Fibroblast of pulmonary artery (primary cell): ENCODE measurements at regions not wholly inside any gene's neighbourhood (a gene's known extent, or its start where the extent isn't known, plus 50 kb on each side); places are given as distances from the start of the nearest gene placed in this dataset.
A peak's percentile ranks its signal among the peaks of the same experiment; 100 is the strongest.

Experiments used
- DNase-seq: peaks from one replicate; pipeline ENCODE4 v3.0.0-alpha.2; 2010; ENCODE audit warnings: low read depth
- H3K4me3 ChIP-seq: replicated peaks from 2 replicates; pipeline ENCODE4 v1.5.1; 2011; ENCODE audit warnings: low read depth, mild to moderate bottlenecking, control low read depth, low read length, moderate library complexity
- TF ChIP-seq, protein P1 (sequence below): IDR thresholded peaks from 2 replicates; pipeline ENCODE4 v1.5.1; 2011; ENCODE audit warnings: mild to moderate bottlenecking, control low read depth, low read length, inconsistent platforms; ENCODE audit errors: missing control alignments

DNA sequence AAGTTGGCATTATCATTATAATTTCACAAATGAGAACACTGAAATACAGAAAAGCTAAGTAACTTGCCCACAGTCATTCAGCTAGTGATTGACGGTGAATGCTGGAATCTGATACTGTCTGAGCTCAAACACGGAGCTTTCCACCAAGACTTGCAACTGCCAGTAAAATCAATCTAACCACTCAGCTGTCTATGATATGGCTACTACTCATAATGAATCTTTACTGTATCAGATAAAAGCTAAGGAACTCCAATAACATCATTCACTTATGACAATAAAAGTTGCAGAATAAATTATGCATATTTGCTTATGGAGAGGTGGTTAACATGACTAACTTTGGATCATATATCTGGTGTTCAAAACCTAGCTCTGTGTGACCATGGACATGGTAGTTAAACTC is 279.4 kb upstream of the NXPH2 start:
- TF ChIP-seq, protein P1, sequence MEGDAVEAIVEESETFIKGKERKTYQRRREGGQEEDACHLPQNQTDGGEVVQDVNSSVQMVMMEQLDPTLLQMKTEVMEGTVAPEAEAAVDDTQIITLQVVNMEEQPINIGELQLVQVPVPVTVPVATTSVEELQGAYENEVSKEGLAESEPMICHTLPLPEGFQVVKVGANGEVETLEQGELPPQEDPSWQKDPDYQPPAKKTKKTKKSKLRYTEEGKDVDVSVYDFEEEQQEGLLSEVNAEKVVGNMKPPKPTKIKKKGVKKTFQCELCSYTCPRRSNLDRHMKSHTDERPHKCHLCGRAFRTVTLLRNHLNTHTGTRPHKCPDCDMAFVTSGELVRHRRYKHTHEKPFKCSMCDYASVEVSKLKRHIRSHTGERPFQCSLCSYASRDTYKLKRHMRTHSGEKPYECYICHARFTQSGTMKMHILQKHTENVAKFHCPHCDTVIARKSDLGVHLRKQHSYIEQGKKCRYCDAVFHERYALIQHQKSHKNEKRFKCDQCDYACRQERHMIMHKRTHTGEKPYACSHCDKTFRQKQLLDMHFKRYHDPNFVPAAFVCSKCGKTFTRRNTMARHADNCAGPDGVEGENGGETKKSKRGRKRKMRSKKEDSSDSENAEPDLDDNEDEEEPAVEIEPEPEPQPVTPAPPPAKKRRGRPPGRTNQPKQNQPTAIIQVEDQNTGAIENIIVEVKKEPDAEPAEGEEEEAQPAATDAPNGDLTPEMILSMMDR = no peak

DNA sequence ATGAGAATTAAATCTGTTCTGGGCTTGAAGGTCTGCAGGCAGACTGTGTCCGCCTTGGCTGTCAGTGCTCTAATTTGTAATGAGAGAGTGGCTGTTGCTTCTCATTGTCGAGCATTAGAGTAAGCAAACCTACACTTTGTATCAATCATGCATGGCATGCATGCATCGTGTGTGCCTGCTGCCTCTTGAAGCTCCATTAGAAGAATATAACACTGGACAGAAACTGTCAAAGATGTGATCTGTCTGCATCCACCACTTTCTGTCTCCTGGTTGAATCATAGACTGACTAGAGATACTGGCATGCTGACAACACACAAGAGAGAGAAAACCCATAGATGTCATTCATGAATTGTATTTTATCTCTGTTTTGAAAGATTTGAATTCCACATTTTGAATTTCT is 275.0 kb upstream of the NXPH2 start:
- H3K4me3 ChIP-seq = no peak overlapping the region
- TF ChIP-seq, protein P1 = no peak
- DNase-seq = no peak

More for the DNA sequence above, 279.4 kb upstream of the NXPH2 start:
- no peak for DNase-seq
- no peak overlapping the region for H3K4me3 ChIP-seq

DNA sequence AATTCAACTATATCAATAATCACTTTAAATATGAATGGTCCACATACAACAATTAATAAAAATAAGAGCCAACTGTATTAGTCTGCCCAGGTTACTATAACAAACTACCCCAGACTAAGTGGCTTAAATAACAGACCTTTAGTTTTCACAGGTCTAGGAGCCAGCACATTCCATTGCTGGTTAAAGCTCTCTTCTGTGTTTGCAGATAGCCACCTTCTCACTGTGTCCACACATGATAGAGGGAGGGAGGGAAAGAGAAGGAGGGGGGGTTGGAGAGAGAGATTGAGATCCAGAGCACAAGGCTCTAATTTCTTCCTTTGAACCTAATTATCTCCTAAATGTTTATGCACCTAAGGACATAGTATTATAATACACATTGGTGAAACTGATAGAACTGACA is 267.8 kb upstream of the NXPH2 start:
- no peak overlapping the region for H3K4me3 ChIP-seq
- DNase-seq = no peak
- TF ChIP-seq, protein P1 = no peak

DNA sequence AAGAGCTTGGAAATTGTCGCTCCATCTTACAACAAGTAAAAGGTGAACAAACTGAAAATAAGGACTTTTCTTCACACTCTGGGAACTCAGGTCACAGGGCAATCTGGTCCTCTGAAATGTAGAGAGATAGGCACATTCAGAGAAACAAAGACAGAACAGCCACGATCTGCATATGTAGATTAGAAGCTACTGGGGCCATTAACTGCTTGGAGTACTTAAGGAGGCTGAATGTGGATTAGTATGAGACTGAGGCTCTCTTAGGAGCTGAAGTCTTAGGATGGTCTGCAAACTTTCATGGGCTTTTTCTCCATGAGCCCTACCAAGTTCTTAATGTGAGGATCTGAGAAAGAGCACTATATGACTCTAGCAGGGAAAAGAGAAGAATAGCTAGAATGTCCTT is 265.3 kb upstream of the NXPH2 start:
- DNase-seq = no peak
- TF ChIP-seq, protein P1 = no peak
- H3K4me3 ChIP-seq = no peak overlapping the region

GRCh38 chr2:139034064-139034463 is 253.9 kb upstream of the NXPH2 start:
- no peak overlapping the region for H3K4me3 ChIP-seq
- no peak for DNase-seq
- TF ChIP-seq, protein P1 = no peak

- no peak overlapping the region for H3K4me3 ChIP-seq
- TF ChIP-seq, protein P1 = no peak
- peak; percentile 27 for DNase-seq
Observed at GRCh38 chr2:139033300-139033699, 253.1 kb upstream of the NXPH2 start.

DNA sequence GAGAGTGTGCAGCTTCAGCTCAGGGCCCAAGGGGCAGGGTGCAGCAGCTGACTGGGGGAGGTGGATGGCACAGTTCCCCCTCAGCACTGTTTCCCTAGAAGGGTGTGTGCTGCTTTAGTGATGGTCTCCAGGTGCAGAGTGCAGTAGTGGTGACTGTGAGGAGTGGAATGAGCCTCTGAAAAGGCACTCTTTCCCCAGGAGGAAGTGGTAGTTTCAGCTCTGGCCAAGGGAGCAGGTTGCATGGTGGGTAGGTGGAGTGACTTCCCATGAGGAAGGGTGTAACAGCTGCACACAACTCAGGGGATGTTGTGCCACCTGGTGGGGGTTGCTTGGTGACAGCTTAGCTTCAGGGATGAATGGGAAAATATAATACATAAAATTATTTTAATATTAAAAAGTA is 251.5 kb upstream of the NXPH2 start:
- TF ChIP-seq, protein P1 = no peak
- DNase-seq = peak; percentile 1
- H3K4me3 ChIP-seq = no peak overlapping the region
